NCI-H1048 (cell line): ENCODE measurements at regions not wholly inside any gene's neighbourhood (a gene's known extent, or its start where the extent isn't known, plus 50 kb on each side); places are given as distances from the start of the nearest gene placed in this dataset.

Source experiments
- DNase-seq: peaks from one replicate; lab custom pipeline; 2025; lab: John Stamatoyannopoulos, UW

DNA sequence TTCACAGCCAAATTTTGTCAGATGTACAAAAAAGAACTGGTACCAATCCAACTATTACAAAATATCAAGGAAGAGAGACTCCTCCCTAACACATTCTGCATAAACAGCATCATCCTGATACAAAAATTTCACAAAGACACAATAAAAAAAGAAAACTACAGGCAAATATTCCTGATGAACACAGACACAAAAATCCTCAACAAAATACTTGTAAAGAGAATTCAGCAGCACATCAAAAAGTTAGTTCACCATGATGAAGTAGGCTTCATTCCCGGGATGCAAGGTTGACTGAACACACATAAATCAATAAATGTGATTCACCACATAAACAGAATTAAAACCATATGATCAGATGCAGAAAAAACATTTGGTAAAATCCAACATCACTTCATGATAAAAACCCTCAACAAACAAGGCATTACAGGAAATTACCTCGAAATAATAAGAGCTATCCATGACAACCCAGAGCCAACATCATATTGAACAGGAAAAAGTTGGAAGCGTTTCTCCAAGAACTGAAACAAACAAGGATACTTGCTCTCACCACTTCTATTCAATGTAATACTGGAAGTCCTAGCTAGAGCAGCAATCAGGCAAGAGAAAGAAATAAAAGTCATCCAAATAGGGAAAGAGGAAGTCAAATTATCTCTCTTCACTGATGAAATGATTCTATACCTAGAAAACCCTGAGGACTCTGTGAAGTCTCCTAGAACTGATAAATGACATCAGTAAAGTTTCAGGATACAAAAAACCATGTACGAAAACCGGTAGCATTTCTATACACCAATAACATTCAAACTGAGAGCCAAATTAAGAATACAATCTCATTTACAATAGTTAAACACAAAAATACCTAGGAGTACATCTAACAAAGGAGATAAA, 223.1 kb downstream of the REEP3 start:
- DNase-seq = no peak

DNA sequence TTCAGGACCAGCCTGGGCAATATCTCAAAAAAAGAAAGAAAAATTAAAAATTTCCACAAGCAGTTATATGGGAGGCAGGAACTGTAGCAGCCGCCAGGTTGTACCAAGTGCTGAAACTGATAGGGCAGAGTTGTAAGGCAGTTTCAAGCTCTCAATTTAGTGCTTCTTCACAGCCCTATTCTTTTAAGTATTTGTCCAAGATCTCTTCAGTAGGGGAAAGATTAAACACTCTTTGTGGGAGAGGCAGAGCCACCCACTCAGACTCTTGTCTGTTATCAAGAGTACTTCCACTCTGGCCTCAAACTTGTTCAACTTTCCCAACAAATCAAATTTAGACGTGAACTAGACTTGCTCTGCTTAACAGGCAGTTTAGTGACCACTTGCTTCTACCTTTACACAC, 228.7 kb downstream of the REEP3 start:
- no peak for DNase-seq

DNA sequence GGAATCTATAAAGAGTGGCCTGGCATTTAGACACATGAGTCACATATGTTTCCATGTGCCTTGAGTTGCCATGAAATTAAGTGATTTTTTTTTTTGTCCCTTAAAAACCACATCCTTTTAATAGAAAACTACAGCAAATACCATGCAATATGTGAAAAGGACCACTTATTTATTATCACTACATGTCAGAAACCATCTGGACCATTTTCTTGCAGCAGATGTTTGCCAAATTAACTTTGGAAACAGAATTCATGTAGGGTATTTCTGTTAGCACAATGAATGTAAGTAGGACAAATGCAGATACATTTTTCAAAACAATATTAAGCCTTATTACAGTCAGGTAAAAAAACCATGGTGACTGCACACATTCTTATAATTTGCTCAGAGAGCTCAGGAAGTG, 230.6 kb downstream of the REEP3 start:
- DNase-seq = no peak

DNA sequence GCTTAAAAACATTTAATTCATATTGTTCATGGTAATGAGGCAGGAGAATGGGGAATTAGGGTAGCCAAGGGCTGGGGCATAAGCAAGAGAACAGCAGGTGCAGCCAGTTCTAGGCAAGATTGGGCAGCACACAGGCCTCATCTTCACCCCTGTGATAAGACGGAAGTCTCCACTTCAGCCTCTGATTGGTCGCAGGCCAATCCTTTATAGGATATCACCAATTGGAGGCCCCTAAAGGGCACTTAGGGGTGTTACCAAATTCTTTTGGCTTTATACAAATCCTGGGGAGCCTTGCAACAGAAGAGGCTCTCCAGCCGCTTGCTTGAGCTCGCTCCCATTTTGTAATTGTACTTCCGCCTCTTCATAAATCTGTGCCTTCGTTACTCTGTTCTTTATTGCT, 231.1 kb downstream of the REEP3 start:
- no peak for DNase-seq

GRCh38 chr10:63753808-63754207, 232.6 kb downstream of the REEP3 start:
- DNase-seq = no peak

- DNase-seq = no peak
These were observed 234.2 kb downstream of the REEP3 start for GRCh38 chr10:63755441-63755840.

DNA sequence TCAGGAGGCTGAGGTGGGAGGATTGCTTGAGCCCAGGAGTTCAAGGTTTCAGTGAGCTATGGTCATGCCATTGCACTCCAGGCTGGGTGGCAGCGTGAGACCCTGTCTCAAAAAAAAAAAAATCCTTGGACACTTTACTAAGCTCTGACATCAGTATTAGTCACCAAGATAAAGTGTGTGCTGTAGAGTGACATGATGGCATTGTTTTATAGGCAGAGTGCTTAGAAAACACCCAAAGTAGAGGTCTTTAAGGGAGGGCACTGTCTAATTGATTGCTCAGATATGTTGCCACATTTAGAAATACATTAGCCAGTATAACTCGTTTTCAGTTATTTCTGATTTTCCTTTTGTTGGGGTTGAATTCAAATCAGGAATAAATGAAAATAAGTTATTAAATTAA, 235.9 kb downstream of the REEP3 start:
- no peak for DNase-seq

DNA sequence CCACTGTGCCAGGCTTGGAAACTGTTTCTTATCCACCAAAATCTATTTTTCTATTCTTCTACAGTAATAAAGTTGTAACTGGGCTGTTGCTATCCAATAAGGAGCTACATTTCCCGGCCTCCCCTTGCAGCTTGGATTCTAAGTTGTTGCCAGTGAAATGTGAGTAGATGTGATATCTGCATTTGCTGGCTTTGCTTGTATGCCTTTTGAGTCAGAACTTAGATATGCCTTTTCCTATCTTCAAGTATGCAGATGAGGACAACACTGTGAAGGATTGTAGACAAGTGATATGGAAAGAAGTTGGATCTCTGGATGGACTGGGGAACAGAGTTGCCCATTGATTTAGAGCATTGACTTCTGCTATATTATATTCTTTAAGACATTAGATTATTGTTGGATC, 236.9 kb downstream of the REEP3 start:
- no peak for DNase-seq

DNA sequence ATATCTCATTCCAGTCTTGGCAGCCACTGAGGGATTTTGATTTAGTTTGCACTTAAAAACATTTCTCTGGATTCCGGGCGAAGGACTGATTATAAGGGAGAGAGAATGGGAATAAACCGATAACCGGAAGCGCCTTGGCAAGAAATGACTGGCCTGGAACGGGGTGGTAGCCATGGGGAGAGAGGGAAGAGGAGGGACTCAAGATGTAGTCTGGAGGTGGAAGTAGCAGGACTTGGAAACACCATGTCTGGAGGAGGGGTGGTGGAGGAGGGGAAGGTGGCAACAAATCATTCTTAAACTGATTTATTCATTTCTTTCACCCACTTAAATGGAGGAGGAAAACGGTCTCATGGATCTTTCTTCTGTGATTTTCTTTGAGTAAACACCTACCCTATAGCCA, 238.1 kb downstream of the REEP3 start:
- no peak for DNase-seq

DNA sequence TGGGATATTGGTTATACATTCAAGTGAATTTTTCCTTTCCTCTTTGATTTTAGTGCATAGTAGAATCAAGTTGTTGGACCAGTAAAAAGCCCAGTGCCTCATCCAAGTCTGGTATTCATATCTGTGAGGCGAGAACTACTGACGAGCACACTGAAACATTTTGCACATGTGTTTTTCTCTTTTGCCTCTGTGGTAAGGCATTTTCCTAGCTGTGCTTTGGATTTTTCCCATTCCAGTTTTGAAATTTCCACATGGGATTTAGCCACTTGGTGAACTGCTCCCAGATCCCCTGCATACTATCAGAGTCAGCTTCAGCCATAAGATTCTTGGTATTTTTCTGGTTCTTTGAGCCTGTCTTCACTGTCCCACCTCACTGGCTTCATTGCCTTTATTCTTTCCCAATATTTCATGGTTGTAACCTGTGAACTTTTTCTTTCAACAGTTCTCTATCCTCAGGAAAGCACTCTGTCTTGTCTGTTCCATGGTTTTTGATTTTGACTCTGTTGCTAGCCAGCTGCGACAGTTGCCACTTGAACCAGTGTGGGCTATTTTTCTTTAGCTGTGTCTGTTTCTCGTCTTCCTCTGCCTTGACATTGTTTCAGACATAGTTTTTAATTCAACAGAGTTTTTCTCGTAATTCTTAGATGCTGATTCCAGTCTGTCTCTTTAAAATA, 239.0 kb downstream of the REEP3 start:
- DNase-seq = no peak

- DNase-seq = no peak
These were observed 239.5 kb downstream of the REEP3 start for GRCh38 chr10:63760708-63761047.

DNA sequence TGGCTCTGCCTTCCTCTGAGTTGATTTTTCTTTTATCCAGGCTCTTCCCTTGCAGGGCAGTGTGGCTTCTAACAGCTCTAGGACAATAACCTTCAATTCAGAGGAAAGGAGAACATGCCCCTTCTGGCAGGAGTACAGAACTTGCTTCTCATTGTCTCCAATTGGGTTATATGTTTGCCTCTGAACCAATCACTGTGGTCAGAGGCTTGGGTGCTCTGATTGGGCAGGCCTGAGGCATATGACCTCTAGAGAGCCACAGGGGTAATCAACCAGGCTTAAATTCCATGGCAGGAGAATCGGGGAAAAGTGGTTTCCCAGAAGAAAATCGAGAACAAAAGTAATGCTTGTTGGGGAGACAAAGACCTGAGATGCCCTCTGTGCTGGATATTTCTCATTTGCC, 240.0 kb downstream of the REEP3 start:
- no peak for DNase-seq

GRCh38 chr10:63763744-63764143, 242.5 kb downstream of the REEP3 start:
- DNase-seq = no peak

GRCh38 chr10:63765126-63765525, 243.9 kb downstream of the REEP3 start:
- DNase-seq = no peak

DNA sequence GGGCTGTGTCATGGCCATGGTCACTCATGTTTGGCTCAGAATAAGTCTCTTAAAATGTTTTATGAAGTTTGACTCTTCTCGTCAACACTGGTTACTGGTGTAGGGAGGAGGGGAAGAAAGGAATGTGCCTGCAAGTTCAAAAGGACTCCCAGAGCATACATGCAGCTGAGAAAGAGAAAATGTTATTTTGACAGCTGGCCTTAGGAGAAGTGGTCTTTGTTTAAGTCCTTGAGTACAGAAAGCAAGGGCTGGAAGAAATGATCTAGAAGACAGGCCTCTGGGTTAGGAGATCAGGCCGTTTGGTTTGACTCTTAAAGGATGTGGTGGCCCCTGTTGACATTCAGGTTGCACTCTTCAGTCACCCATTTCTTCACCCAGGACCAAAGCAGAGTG, 245.5 kb downstream of the REEP3 start:
- DNase-seq = no peak

DNA sequence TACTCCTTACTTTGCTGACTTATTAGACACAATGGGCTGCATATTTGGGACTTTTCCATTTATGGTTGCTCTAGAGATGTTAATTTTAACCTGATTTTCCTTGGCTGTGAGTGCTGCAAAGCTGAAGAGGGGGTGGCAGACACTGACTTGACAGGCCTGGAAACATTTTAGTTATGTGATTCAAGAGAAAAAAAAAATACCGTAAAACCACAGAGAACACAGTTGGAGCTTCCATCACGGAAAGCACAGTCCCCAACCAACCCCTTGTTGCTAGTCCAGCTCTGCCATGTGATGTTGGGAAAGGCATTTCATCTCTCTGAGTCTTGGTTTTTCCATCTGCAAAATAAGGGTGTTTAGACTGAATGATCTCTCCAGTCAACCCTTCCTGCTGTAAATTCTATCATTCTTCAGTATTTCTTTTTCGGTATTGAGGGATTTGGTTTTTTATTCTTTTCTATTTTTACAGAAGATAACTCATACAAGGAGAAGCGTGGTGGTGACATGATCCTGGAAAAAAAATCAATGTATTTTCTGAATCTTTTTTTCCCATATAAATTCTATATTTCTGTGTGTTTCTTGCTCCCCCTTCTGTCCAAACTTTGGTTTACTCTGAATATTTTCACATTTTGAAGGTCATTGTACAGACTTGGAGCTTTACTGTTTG, 246.1 kb downstream of the REEP3 start:
- no peak for DNase-seq

- DNase-seq = no peak
These were observed 248.2 kb downstream of the REEP3 start for GRCh38 chr10:63769367-63769766.

DNA sequence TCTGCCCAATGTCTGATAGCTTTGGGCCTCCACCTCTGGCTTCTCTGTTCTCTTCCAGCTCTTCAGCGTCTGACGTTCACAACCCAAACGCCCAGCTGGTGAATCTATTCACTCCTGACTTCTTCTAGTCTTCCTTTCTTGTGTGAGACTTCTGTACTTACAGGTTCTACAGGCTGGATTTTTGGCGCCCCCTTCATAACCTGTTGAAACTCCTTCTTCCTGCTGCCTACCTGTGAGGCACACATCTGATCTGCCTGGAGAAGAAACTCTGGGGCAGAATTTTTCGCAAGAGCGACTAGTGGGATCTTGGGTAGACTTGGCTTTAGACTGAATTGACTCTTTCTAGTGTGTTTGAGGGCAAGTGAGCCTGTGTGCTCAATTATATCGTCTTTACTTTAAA, 249.3 kb downstream of the REEP3 start:
- no peak for DNase-seq

DNA sequence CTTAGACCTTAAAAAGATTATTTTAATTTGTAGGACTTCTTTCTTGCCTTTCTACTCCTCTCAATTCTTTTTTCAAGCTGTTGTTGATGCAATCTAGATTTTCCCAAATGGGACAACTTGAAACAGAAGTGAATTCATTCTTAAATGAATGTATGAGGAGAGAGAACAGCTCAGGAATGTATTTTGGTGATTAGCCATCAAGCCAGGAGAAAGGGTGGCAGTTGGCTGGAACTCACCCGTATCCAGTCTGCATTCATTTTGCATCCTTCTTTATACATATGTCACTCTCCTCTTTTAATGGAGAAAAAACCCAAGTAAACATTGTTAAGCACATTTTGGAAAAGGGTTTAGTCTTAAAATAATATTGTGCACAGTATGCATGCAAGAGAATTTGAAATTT, 251.3 kb downstream of the REEP3 start:
- no peak for DNase-seq

DNA sequence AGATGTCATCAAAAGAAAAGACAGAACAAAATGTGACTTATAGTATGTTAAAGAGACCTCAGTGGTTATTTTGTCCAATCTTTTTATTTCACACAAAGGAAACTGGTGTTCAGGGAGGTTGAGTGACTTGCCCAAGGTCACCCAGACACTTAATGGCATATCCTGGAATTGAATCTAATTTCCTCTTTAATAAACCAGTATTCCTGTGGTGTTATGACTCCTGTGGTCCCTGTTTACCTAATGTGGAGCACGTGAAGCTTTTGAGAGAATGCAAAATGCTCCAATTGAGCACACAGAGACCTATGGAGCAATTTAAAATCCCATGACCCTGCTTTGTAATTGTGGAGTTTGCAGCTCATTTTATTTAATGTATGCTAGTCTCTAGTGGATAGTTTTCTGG, 251.9 kb downstream of the REEP3 start:
- no peak for DNase-seq

GRCh38 chr10:63773962-63774361, 252.8 kb downstream of the REEP3 start:
- no peak for DNase-seq

- DNase-seq = no peak
These were observed 258.9 kb downstream of the REEP3 start for GRCh38 chr10:63780101-63780500.

DNA sequence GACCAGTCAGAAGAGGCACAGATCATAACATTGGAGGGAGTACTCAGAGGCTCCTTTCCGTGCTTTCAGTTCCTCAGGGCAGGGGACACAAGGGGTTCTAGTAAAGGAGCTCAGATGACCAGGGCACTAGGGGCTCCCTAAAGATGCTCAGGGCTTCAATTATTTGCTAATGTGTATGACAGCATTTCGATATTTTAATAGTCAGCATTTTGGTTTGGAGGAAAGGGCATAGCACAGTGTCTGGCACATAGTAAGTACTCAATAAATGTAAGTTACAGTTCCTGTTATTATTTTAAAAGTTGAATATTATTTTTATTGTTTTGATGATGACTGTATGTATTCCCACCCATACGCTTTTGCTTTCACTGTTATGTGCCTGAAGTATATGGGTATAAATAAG, 260.0 kb downstream of the REEP3 start:
- no peak for DNase-seq
